Caco-2 (cell line): ENCODE measurements at regions not wholly inside any gene's neighbourhood (a gene's known extent, or its start where the extent isn't known, plus 50 kb on each side); places are given as distances from the start of the nearest gene placed in this dataset.

Experiments
- BruUV-seq: library from RNA; stranded (reverse); fragments of 400-500 nt; replicated peaks from 2 replicates; lab custom pipeline; 2021; lab: Mats Ljungman, UMichigan
- CTCF ChIA-PET: fragments of 300-600 bp; sonication (Branson Sonifier 250); formaldehyde crosslinking; loops from one replicate; lab custom pipeline; 2022; ENCODE audit warnings: antibody characterized with exemption; lab: Charles Lee
- POLR2A ChIA-PET: fragments of 300-600 bp; sonication (Branson Sonifier 250); formaldehyde crosslinking; loops from one replicate; lab custom pipeline; 2022; ENCODE audit warnings: antibody characterized with exemption; lab: Charles Lee
- DNase-seq, 2 experiments: peaks; one replicate each; pipeline versions ENCODE4 v3.0.0 to v3.0.0-alpha.2; 2020 to 2022
- H3K27me3 ChIP-seq: replicated peaks from 2 replicates; pipeline ENCODE4 v1.6.0; 2011; ENCODE audit warnings: low read length; ENCODE audit not compliant: control insufficient read depth, insufficient read depth
- H3K36me3 ChIP-seq: 2 replicates; pipeline ENCODE4 v1.5.1; 2011; ENCODE audit warnings: low read length; ENCODE audit not compliant: control insufficient read depth, insufficient read depth
- H3K4me1 ChIP-seq: fragments of 250-450 bp; sonication (Bioruptor Pico); 2 replicates; pipeline ENCODE4 v1.5.1; 2020; ENCODE audit warnings: mild to moderate bottlenecking
- H3K4me3 ChIP-seq: 2 replicates; pipeline ENCODE4 v1.5.1; 2011; ENCODE audit warnings: low read depth, mild to moderate bottlenecking, control low read depth, low read length
- H3K9me3 ChIP-seq: fragments of 250-450 bp; sonication (Bioruptor Pico); 2 replicates; pipeline ENCODE4 v1.5.1; 2020; ENCODE audit warnings: mild to moderate bottlenecking, moderate library complexity
- H3K27ac Mint-ChIP-seq: one replicate; pipeline ENCODE4 v1.8.0; 2022; ENCODE audit warnings: mixed read lengths; ENCODE audit not compliant: unreplicated experiment
- H3K27me3 Mint-ChIP-seq: one replicate; pipeline ENCODE4 v1.8.0; 2022; ENCODE audit warnings: mixed read lengths; ENCODE audit not compliant: insufficient read depth, unreplicated experiment
- H3K36me3 Mint-ChIP-seq: one replicate; pipeline ENCODE4 v1.8.0; 2022; ENCODE audit warnings: mild to moderate bottlenecking, mixed read lengths; ENCODE audit not compliant: insufficient read depth, unreplicated experiment
- H3K4me1 Mint-ChIP-seq: one replicate; pipeline ENCODE4 v1.8.0; 2022; ENCODE audit warnings: low read depth, mixed read lengths; ENCODE audit not compliant: unreplicated experiment
- H3K4me3 Mint-ChIP-seq: one replicate; pipeline ENCODE4 v1.8.0; 2022; ENCODE audit warnings: mild to moderate bottlenecking, moderate library complexity, mixed read lengths; ENCODE audit not compliant: unreplicated experiment
- H3K9me3 Mint-ChIP-seq: one replicate; pipeline ENCODE4 v1.8.0; 2022; ENCODE audit warnings: mixed read lengths; ENCODE audit not compliant: unreplicated experiment
- CTCF ChIP-seq, 2 experiments: fragments of 200-600 bp in 1 of 2; IDR thresholded peaks; 1 replicate in 1 of 2; 2 replicates in 1 of 2; pipeline versions ENCODE4 v1.5.1 to v1.8.0; 2011 to 2022; ENCODE audit warnings: antibody characterized with exemption in 1 of 2, control low read depth in 1 of 2, inconsistent platforms in 1 of 2, low read depth in 1 of 2, low read length in 1 of 2, mild to moderate bottlenecking in 1 of 2, moderate library complexity in 1 of 2; ENCODE audit not compliant: insufficient read depth in 1 of 2, severe bottlenecking in 1 of 2, unreplicated experiment in 1 of 2
- intact Hi-C: fragments of 100-400 bp; cut with micrococcal nuclease; formaldehyde crosslinking; loops from one replicate; pipeline ENCODE4 v1.10.0; 2022; ENCODE audit not compliant: unreplicated experiment

- H3K4me3 ChIP-seq = no peak overlapping the region
- ChIA-PET CTCF (no interaction called here), POLR2A (no interaction called here)
- Mint-ChIP-seq H3K27me3 (no peaks in the 10 kb centered on the region), H3K4me1 (no peaks in the 10 kb centered on the region), H3K9me3 (no peaks in the 10 kb centered on the region), H3K27ac (no peak overlapping the region), H3K4me3 (no peak overlapping the region), H3K36me3 (no peaks in the 10 kb centered on the region)
- no peaks in the 10 kb centered on the region for H3K4me1 ChIP-seq
- no TSS peak for BruUV-seq
- H3K27me3 ChIP-seq = no peaks in the 10 kb centered on the region
- no peak for DNase-seq
- no peaks in the 10 kb centered on the region for H3K36me3 ChIP-seq
- intact Hi-C loops = no loop called here
- TF ChIP-seq CTCF (IDR thresholded peaks at IDR 0.05; ENCODE audit: insufficient read depth in 1 of 2, low read depth in 1 of 2, low read length in 1 of 2, severe bottlenecking in 1 of 2, unreplicated experiment in 1 of 2) = no peak
- no peaks in the 10 kb centered on the region for H3K9me3 ChIP-seq
These were observed 187.5 kb upstream of the SLITRK2 start for GRCh38 chrX:145630081-145630480.

- H3K4me3 Mint-ChIP-seq = no peak overlapping the region
- no peaks in the 10 kb centered on the region for H3K4me1 Mint-ChIP-seq
- H3K27ac Mint-ChIP-seq = no peak overlapping the region
- Histone ChIP-seq H3K27me3 (no peaks in the 10 kb centered on the region), H3K9me3 (no peaks in the 10 kb centered on the region), H3K4me1 (no peaks in the 10 kb centered on the region), H3K4me3 (no peak overlapping the region), H3K36me3 (no peaks in the 10 kb centered on the region)
- POLR2A ChIA-PET = no interaction called here
- H3K27me3 Mint-ChIP-seq = no peaks in the 10 kb centered on the region
- no peaks in the 10 kb centered on the region for H3K9me3 Mint-ChIP-seq
- H3K36me3 Mint-ChIP-seq = no peaks in the 10 kb centered on the region
- intact Hi-C loops = no loop called here
- CTCF ChIA-PET = no interaction called here
- BruUV-seq = no TSS peak
- no peak for DNase-seq
- TF ChIP-seq CTCF (IDR thresholded peaks at IDR 0.05; ENCODE audit: insufficient read depth in 1 of 2, low read depth in 1 of 2, low read length in 1 of 2, severe bottlenecking in 1 of 2, unreplicated experiment in 1 of 2) = no peak
These were observed 186.7 kb upstream of the SLITRK2 start for GRCh38 chrX:145630806-145631435.

- CTCF ChIA-PET = no interaction called here
- Histone ChIP-seq H3K9me3 (no peaks in the 10 kb centered on the region), H3K36me3 (no peaks in the 10 kb centered on the region), H3K4me1 (no peaks in the 10 kb centered on the region), H3K27me3 (no peaks in the 10 kb centered on the region), H3K4me3 (no peak overlapping the region)
- Mint-ChIP-seq H3K4me1 (no peaks in the 10 kb centered on the region), H3K36me3 (no peaks in the 10 kb centered on the region), H3K9me3 (no peaks in the 10 kb centered on the region), H3K27ac (no peak overlapping the region), H3K27me3 (no peaks in the 10 kb centered on the region), H3K4me3 (no peak overlapping the region)
- TF ChIP-seq CTCF (IDR thresholded peaks at IDR 0.05; ENCODE audit: insufficient read depth in 1 of 2, low read depth in 1 of 2, low read length in 1 of 2, severe bottlenecking in 1 of 2, unreplicated experiment in 1 of 2) = no peak
- DNase-seq = no peak
- intact Hi-C loops = no loop called here
- BruUV-seq = no TSS peak
- POLR2A ChIA-PET = no interaction called here
These were observed 186.1 kb upstream of the SLITRK2 start for GRCh38 chrX:145631461-145631951.
